GF-D8 (cell line): ENCODE measurements at regions not wholly inside any gene's neighbourhood (a gene's known extent, or its start where the extent isn't known, plus 50 kb on each side); places are given as distances from the start of the nearest gene placed in this dataset.

Experiments
- DNase-seq: peaks from one replicate; lab custom pipeline; 2025; lab: John Stamatoyannopoulos, UW

DNA sequence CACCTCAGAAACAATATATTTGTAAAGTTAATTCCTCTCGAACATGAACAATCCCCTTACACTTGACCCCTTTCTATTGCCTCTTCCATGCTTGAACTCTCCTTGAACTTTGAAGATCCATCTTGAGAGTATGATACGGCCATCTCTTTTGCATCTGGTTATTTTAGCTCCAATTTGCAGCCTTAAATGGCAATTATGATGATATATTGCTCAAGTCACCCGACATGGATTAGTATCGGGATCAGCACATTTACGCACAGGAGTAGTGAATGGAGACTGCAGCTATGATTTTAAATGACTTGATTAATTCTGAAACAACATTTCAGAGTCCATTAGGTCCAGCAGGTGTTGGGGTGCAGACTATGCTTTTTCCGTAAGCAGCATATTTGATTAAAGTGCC, 143.8 kb upstream of the PAQR3 start:
- DNase-seq: no peak

DNA sequence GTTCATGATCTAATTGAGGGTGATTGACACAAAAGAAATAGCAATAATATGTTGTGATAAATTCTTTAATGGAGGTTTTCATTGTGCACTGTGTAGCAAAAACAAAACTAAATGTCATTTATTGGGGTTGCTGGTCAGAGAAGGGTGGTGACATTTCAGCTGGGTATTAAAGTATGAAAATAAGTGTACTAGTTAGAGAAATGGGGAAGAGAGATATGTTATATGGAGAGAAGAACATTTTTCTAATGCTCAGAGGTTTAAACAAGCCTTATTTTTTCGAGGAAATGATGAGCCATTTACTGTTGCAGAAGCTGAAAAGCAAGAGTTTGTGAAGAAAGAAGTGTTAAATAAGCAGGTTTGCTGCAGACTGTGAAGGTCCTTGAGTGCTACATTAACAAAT, 142.7 kb upstream of the PAQR3 start:
- DNase-seq: no peak

DNA sequence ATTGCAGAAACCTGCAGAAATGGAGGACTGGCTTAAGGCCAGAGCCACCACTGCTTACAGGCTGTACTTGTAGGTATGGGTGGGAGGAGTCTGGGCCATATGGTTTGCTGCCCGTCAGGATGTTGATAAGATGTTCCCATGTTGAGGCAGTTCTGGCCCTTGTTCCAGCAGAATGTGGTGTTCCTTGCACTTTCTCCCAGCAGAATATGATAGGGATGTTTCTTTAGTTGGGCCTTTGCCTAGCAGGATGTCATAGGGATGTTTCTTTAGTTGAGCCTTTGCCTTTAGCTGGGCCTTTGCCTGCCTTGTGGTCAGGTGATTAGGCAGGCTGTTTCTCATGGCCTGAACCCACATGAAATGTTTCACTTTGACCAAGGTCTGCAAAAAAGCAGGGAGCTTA, 139.1 kb upstream of the PAQR3 start:
- no peak for DNase-seq

DNA sequence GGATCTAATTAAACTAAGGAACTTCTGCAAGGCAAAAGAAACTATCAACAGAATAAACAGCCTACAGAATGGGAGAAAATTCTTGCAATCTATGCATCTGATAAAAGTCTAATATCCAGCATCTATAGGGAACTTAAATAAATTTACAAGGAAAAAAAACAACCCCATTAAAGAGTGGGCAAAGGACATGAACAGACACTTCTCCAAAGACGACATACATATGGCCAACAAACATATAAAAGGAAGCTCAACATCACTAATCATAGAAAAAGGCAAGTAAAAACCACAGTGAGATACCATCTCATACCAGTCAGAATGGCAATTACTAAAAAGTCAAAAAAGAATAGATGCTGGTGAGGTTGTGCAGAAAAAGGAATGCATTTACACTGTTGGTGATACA, 134.8 kb upstream of the PAQR3 start:
- DNase-seq: no peak

DNA sequence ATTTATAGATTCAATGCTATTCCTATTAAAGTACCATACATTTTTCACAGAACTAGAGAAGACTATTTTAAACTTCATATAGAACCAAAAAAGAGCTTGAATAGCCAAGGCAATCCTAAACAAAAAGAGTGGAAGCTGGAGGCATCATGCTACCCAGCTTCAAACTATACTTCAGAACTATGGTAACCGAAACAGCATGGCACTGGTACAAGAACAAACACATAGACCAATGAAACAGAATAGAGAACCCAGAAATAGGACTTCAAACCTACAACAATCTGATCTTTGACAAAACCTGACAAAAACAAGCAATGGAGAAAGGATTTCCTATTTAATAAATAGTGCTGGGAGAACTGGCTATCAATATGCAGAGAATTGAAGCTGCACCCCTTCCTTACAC, 134.2 kb upstream of the PAQR3 start:
- DNase-seq: no peak

DNA sequence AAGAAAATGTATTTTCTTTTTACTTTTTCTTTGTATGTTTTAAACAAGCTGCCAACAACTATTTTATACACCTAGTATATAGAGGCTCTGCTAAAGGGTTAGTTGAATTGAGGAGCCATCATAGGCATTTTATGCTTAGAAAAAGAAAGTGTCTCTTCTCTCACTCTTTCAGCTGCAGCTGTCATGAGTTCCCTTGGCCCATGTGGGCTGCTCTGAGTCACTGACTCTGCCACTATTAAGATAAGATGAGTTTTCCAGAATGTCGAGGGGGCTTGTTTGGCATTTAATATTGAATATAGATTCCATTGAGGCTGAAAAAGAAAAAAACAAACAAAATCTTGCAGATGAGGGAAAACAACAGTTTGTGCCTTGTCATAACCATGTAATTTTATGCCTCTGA, 126.0 kb upstream of the PAQR3 start:
- DNase-seq: no peak

DNA sequence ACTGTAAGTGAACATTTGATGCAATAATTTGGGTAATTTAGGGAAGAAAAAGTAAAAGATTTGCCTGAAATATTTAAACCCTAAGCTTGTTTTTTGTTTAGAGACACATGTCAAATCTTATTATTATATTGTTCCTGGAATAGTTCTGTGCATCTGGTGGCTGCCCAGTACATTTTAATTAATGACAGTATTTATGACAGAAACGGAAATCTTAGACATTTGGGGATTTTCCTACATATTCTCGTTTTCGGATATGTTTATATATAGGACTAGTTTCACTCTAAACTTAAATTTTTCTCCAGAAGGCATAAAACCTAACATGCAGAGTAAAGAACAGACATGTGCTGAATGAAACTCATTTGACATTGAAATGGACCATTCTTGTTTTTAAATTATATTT, 125.6 kb upstream of the PAQR3 start:
- DNase-seq: no peak

DNA sequence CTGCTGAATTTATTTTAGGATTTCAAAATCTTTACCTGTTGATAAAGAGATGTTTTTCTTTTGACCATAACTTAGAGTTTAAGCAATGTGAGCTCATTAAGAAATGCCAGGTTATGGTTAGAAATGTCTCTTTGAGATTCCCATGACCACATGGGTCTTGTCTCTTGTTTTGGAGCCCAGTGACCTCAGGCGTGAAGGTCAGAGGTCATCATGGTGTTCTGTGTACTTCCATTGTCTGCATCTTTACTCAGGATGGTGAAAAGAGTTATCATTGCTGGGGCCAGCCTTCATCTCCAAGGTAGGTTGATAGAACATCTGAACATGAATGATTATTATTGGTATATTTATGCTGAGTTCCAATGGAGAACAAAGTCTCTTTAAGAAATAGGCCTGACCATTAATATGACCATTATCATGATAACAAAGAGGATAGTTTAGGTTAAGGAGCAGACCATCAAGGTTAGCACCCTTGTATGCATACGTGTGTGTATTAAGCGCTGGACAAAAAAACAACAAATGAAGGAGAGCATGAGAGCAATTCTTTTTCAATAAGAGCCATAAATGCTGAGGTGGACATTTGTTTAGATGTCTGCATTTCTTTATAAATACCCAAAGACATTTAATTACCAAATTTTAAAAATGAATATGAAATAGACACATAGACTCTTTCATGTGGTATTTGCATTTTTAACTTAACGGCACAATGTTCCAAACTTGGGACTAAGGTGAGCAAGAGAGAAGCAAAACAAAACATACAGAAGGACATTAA, 120.6 kb upstream of the PAQR3 start:
- no peak for DNase-seq

DNA sequence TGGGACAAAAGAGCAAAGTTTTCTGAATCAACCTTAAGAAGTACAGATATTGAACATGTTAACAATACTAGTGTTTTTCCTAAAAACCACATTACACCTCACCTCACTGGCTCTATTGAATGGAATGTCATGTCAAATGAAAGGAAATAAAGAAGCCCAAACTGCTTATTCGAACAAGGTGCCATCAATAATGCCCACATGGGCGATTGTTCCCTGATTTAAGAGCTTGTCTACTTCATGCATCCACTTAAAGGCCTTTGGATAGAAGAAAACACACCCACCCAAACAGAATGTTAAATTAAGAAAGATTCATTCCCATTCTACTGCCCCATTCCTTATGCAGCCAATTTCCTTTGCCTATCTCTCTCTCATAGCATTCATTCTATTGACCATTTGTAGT, 118.5 kb upstream of the PAQR3 start:
- DNase-seq: no peak

DNA sequence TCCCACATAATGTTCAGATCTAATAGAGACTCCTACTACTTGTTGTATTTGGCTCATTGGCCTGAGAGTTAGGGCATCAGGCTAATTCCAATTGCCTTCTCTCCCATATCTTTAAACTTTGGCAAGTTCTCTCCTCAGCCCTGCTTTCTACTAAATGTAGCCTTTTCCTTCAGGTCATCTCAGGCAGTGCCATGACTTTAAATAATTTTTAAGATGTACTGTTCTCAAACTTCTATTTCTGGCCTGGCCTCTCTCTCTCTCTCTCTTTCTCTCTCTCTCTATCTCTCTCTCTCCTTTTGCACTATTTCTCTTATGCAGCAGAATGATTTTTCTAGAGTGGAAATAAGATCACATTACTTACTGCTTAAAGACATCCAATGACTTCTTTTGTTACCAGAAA, 114.5 kb upstream of the PAQR3 start:
- DNase-seq: no peak

DNA sequence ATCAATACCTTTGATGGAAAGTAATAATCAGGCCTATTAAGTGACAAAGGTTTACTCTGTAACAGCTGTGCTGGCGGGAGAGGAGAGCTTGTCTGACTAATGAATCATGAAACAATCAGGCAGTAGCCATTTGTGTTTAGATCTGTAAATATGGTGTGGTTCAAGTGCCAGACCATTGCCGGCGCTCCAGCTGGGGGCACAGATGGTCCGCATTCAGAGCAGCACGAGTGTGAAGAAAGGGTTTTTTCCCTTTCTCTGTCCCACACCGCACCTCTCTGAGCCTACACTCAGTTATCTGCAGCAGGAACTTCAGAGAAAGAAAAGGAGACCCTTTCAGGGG, 111.3 kb upstream of the PAQR3 start:
- no peak for DNase-seq

DNA sequence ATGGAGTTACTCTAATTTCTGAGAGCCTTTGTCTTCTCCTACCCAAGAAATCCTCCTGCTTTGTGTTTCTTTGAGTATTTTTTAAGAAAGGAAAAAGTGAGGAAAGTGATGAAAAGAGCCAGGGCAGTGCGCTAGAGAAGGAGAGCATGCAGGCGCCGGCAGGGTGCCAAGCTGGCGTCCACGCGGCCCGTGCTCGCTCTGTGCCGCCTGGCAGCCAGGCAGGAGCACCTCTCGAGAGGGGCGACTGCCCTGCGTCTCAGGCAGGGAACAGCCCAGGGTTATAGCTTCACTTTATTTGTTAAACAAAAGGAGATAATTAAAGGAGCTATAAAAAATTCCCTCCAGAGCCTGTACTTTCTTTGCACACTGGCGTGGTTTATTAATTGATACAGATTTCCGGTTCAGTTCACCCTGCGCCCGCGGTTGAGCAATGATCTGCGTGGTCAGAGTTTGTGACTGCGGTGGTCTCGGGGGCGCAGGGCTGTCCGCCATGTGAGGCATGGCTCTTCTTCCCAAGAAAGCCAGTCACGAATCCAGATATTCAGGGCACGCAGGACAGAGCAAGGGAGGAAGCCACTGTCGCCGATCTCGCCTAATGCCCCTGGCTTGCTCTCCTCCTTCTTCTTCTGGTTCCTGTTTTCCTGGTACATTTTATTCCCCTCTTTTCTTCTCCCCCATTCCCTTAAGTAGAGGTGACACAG, 110.8 kb upstream of the PAQR3 start:
- no peak for DNase-seq

DNA sequence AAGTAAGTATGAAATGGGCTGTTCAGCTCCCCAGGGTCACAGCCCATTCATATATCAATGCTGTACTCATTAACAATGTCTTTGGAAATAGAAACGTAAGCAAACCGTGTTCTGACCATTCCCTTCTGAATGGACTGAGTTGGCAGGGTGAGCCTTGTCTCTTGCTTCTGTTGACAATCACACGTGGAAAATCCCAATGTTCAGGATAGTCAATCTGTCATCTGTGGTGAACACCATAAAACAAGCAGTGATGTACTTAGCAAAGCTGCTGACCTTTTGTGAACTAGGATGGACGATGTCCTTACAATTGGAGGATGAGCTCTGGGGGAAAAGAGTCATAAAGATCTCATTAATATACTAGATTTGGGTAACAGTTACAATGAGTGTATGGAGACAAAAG, 109.6 kb upstream of the PAQR3 start:
- DNase-seq: no peak

DNA sequence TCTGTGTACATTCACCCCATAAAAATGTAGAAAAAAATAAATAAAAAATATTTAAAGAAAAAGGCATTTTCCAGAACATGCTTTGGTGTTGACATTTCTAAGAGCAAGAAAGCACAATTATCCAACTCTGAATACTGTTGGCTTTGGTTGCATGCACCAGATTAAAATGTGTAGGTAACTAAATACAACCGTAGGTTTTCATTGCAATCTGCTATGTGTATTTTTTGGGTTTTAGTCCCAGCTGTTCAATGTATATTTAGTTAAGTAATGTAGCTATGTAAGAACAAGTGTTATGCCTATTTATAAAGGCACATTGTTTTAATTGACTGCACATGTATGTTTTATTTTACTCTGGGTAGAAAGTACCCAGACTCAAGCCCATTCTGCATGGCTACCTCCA, 108.1 kb upstream of the PAQR3 start:
- no peak for DNase-seq

DNA sequence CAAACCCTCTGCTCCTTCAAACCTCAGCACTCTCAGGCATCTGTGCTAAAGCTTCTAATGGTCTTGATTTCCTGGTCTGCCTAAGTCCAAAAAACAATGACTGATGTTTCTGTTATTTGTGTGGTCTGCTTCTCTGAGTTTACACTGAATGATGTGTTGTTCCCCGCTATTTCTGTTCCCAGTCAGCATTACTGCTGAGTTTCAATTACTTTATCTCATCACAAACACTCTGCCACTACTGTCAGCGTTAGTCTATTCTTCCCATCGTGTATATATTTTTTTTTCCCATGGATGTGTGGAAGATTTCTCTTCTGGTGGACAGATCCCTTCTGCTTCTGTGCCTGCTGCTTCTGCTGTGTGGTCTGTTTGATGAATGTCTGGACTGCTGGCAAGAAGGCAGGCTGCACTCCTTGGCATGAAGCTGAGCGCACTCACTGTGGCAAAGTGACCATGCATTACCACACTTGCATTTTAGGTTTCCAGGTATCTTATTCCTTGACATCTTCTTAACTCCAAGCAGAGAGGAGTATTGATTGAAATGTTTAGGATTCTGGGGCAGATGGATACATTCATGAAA, 106.9 kb upstream of the PAQR3 start:
- no peak for DNase-seq

DNA sequence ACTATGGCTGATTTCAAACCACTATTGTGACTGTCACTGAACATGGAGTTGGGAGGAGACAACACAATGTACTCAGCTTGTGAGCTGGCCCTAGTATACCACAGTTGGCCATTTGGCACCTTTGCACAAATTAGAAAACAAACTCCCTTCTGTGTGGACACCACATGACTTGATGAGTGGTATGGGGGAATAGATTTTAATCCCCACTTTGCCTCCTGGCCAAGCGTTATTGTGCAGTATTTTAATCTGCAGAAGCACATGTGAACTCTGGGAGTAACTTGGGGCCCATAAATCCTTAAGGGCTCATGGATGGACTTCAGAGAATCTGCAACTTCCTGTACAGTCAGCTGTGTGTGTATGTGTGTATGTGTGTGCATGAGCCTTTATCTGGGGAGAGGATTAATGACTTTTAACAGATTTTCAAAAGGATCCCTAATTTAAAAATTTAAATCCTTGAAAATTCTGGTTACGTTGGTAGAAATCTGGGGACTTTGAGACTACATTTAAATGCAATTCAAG, 105.0 kb upstream of the PAQR3 start:
- DNase-seq: no peak

DNA sequence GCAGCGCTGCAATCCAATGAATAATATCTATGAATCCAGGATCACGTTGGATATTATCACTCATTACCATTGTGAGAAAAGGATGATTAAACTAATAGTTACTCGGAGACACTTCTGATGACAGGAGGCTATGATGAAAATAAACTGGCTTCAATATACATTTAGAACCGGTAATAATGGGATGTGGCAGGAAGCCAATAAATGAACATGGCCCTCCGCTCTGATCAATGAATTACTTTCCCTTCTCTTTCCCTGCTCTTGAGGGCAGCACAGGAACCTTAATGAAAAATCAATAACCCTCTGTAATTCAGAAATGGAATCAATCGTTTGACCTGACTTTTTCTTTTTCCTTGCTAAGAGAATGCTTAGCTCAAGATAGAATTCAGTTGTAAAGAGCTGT, 103.9 kb upstream of the PAQR3 start:
- DNase-seq: no peak

DNA sequence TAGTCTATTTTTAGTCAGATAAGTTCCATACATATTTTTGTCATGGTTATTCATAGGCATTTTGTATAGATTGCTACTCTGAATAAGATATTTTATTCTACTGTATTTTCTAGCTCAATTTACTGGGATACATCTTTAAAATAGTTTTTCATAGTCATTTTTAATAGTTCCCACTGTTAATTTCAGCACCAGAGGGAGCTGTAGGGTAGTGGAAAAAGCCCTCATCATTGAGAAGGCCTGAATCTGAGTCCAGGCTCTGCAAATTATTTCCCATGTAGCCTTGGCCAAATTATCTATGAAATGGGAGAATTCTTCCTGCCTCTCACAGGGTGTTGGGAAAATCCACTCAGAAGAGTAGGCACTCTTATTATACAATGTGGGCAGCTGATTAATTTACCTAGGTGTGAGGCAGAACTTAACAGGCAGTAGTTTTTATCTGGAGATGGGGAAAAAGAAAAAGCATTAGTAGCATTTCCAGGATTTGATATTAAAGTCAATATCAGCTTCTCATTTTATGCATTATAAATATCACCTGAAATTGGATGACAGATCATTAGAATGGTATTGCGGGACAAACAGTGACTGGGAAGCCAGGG, 102.9 kb upstream of the PAQR3 start:
- DNase-seq: no peak

DNA sequence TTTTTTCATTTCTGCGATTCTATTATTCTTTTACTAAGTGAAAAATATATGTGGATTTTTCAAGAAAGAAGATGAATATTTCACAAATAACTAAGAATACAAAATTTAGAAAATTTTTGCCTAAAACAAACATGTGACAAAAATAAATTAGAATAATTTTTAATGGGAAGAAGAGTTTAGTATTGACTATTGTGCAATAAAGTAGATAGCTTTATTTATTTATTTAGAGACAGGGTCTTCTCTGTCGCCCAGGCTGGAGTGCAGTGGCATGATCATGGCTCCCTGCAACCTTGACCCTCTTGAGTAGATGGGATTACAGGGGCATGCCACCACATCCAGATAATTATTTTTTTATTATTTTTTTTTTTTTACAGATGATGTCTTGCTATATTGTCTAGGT, 95.3 kb upstream of the PAQR3 start:
- no peak for DNase-seq

DNA sequence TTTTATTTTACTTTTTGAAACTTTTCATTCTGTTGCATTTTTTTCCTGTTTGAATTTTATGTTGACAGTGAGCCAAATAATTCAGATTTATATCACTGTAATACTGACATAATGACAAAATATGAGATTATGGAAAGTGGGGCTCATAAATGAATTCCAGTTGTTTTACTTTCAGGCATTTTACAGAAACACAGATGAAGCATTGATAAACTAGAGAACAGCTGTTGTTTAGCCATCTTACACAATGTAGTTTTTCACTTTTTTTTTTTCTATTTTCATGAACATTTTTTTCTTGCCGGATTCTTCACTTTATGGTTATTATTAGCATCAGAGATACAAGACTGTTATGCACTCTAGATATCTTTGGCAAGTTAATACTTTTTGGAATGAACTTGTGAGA, 91.7 kb upstream of the PAQR3 start:
- no peak for DNase-seq

DNA sequence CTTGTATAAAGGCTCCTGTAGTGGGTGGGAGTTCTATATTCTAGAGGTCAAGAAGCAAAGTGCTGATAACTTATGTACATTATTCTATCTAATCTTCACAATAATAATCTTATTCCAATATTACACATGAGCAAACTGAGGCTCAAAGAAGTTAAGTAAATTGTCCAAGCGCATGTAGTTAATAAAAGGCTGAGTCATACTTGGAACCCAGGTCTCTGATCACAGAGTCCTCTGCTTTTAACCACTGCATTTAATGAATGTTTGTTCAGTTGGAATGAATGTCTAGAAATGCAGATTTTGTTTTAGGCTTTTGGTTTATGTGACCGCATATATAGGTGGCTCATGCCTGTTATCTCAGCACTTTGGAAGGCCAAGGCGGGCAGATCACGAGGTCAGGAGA, 88.4 kb upstream of the PAQR3 start:
- no peak for DNase-seq

DNA sequence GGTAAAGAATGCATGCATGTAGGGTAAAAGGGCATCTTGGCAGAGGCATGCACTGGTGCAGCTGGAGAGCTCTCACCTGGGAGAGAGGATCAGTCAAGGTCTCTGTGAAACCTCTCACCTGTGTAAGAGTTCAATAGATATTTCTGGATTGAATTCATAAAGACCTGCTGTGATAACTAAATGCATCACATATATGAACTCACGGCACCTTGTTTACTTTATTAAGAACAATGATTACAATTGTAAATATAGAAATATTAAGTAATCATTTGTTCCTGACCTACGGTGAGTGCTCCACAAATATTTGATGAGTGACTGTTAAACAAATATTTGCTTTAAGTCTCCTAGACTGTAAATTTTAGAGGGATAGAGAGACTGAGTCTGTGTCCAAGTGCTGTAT, 85.9 kb upstream of the PAQR3 start:
- no peak for DNase-seq
